SIG-M5 treated with dmso at 0.1 percent for 504 hours (cell line): ENCODE measurements at regions not wholly inside any gene's neighbourhood (a gene's known extent, or its start where the extent isn't known, plus 50 kb on each side); places are given as distances from the start of the nearest gene placed in this dataset.

ENCODE experiments used
- DNase-seq: peaks from one replicate; lab custom pipeline; 2025; ENCODE audit not compliant: unreplicated experiment; lab: John Stamatoyannopoulos, UW

DNA sequence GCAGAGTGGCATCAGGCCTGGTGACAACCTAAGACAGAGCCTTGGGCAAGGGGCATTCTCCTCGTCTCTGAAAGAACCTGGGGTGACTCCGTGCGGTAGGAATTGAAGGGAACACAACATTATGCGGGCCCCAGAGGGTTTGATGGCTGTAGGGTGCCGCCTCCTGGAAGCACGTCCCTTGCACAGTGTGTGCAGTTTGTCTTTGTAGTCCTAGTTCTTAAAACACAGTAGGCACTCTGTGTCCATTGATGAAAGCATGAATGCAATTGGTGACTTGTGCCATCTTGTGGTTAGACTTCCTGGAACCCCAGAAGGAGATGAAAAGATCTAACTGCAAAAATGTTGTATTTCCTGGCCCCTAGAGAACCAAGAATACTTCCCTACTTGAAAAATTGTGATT is 279.8 kb downstream of the UTP18 start:
- no peak for DNase-seq

DNA sequence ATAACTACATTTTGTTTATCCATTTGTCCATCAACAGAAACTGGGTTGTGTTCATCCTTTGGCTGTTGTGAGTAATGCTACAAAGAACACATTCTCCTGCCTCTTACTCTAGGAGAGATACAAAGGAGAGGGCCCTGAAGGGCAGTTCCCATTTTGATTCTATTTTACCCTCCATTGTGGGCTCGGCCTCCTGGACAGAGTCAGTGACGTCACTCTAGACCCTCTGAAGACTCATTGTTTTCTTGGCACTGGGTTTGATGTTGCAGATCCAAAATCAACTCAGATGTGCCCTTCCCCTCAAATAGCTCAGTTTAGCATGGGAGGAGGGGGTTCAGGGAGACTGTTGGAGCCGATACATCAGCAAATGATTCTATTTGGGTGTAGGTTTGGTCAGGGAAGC is 280.9 kb downstream of the UTP18 start:
- no peak for DNase-seq

DNA sequence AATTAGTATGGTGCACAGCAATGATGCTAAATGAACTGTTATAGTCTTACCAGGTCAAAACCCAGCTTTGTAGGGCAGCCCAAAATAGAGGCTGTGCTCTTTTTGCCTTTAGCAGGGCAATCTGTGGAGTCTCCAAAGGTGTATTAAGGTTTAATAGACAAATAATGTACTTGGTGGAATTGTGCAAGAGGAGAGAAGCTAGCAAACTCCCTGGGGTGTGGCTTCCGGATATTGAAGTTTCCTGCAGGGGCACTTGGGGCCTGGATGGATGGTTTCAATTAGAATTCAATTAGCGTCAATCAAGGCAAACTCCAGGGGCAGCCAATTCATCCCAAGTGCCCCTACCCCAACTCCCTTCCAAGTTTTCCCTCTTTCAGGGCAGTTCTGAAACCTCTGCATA is 285.8 kb downstream of the UTP18 start:
- no peak for DNase-seq

DNA sequence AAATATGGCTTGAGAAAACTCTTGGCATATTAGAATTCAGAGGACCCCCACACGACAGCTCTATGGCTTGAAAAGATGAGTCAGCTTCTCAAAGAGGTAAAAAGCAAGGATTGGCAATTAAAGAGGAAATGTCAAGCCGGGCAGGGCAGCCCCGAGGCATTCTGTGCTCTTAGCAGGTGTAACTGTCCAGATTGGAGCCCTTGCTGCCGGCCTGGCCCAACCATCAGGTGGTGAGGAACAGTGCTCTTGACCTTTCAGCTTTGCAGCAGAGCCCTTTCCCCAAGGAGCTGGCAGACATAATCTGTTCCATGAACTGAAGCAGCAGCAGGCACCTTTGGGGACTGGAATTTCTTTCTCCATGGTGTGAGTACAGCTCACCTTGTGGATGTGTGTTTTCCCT is 287.8 kb downstream of the UTP18 start:
- DNase-seq = no peak

DNA sequence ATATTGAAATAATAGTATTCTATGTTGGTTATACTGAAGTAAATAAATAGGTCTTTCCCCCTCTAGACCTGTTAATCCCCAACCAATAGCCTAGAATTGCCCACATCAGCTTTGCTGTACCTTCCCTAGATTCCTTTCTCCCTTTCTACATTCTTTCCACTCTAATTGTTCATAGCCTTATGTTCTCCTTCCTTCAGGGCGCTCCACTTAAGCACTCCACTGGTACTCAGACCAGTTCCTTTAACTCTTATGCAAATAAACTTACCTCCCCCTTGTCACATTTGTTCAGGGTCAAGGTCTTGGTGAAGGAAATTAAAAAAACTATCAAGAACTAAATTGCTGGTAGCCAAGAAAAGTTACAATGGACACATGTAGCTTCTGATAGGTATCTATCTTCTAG is 294.8 kb downstream of the UTP18 start:
- no peak for DNase-seq

DNA sequence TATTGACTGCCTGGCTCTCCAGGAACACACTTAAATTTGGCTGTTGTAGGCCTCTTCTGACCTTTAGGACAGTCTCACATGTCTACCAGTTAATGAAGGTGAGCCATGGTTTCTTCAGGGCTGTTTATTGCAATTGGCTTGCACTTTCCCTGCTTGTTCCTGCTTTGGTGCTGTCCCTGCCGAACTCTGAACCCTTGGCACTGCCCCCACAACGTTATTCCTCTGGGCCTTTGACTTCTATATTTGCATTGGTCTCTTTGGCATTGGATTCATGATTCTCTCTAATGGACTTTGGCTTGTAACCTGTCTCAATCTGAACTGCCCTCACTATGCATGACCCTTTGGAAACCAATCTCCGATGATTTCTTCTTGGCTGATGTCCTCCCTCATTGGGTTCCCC is 299.4 kb downstream of the UTP18 start:
- no peak for DNase-seq

DNA sequence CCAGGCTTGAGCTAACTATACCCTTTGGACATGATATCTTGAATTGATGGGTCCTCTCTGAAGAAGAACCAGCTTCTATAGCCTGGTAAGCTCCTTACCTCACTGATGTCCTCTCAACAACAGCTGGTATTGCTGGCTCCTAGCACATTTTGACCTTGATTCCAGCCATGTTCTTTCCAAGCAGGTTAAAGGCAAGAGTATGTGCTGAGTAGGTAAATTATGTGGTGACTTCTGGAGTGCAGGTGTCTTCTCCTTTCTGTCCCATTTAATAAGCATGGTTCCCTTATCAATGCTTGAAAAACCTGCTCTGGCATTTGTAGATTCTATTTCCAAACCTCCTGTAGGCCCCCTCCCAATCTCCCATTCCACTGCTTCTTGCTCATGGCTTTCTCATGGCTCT is 300.1 kb downstream of the UTP18 start:
- DNase-seq = no peak

DNA sequence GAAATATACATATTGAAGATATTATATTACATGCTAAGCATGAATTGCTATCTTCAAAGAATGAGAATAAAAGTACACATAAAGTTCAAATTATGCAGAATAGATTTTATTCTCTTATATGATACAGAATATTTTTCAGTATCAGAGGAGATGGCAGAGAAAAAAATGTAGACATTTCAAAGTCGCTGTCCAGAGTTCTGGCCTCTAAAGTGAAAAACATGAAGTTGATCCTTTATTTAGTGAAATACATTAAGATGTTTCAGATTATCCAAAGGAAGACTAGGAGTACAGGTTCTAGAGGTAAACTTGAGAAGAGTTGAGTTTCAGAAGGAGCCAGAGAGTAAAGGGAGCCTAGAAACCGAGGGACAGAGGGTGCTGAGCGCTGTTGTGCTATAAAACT is 303.6 kb downstream of the UTP18 start:
- no peak for DNase-seq

DNA sequence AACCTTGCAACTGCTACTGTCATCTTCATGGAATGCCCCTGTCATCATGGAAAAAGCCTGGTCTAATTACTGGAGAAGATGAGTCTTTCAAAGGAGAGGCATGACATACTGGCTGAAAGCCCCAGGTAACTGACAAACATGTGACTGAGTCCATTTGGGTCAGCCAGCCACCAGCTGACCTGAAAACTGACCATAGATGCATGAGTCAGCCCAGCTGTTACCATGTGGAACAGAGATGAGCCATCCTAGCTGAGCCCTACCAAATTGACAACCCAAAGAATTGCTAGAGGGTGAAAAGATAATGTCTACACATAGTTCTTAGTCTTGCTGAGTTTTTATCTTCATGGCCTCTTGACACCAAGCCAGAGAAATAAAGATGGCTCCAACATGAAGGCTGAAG is 311.8 kb downstream of the UTP18 start:
- no peak for DNase-seq
